ENCODE measurements at regions not wholly inside any gene's neighbourhood (a gene's known extent, or its start where the extent isn't known, plus 50 kb on each side); places are given as distances from the start of the nearest gene placed in this dataset.

GRCh38 chr5:125106881-125107280 lies 360.4 kb upstream of the ZNF608 start:
- DNase-seq: no peak

DNA sequence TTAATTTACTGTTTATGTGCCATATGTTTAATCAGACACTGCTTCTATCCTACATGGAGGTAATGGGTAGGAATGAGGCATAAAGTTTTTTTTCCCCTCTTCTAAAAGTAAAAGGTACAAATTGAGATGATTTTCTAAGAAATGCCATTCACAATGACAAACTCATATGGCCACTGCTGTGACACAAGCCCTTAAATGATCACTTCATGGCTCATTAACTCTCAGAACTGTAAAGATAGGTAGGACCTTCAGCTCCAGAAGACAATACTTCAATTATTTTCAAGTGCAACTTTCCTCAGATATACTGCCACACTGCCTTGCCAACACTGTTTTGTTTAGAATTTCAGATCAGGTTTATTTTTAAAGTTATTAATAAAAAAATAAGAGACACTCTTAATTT lies 362.9 kb upstream of the ZNF608 start:
- DNase-seq: no peak

- no peak for DNase-seq
Observed at GRCh38 chr5:125109816-125110215, 363.4 kb upstream of the ZNF608 start.

DNA sequence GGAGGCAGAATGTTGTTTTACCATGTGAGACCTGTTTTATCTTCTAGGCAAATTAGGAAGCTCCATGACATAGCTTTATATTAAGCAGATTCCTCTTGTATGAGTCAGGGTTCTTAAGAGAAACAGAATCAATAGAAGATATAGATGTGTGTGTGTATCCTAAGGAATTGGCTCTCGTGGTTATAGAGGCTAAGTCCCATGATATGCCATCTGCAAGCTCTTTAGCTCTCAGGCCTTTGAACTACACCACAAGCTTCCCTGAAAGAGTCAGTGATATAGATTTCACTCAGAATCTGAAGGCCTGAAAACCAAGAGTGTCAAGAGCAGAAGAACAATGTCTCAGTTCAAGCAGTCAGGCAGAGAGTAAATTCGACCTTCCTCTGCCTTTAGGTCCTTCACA lies 365.8 kb upstream of the ZNF608 start:
- peak; percentile 81 for DNase-seq

- DNase-seq: no peak
Observed at GRCh38 chr5:125113328-125113727, 366.9 kb upstream of the ZNF608 start.

- no peak for DNase-seq
Observed at GRCh38 chr5:125115195-125115525, 368.7 kb upstream of the ZNF608 start.

DNA sequence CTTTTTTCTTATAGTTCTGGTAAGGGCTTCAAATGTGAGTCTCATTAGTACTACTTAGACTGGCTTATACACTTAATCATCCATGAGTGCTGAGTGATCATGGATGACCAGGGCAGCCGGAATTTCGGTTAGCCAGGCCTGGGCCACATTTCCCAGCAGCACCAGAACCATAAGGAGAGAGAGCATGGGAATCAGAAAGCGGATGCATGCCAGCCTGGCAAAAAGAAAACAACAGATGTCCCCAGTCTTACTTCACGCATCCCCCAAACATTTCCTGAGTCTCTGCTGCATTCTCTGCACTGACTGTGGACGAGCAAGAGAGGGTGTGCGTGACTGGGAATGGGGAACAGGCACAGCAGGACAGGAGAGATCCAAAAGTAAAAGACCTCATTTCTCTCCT lies 371.1 kb upstream of the ZNF608 start:
- peak; percentile 79 for DNase-seq

- DNase-seq: no peak
Observed at GRCh38 chr5:125120012-125120411, 373.6 kb upstream of the ZNF608 start.

GRCh38 chr5:125125031-125125823 lies 378.8 kb upstream of the ZNF608 start:
- DNase-seq: peak; percentile 61

DNA sequence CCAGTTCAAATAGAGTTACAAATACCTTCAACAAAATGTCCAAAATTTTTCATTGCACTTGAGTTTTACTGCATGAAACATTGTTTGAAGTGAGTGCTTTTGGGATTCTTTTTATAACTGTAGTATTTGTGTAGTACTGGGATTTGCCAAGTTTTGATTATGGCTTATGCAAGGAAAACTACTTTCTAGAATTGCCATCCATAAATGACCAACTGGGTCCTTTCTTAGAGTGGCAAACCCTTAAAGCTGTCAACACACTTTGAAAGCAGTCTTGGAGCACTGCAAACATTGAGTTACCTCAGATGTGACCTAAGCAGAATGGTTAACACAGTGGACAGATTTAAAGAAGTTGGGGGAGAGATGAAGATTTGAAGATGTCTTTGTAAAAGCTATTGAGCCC lies 379.6 kb upstream of the ZNF608 start:
- DNase-seq: no peak

DNA sequence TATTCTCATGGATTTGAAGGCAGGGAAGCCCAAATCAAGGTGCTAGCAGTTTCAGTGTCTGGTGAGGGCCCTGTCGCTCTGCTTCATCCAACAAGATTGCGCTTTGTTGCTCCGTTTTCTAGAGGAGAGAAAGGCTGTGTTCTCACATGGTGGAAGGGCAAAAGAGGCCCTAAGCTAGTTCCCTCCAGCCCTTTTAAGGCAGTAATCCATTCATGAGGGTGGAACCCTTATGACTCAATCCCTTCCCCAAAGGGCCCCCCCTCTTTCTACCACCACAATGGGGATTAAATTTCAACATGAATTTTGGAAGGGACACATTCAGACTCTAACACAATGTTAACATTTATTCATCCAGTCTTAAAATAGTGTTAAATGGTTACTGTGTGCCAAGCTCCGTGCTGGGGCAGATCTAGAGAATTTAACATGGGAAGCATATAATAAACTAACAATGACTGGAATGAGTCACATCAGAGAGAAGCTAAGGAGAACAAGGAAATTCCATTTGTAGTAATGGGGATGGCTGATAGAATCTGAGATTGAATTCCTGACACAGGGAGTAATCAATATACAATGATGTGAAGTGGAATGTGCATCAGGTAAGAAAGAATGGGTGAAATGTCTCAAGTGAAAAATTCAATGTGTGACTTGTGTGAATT lies 382.8 kb upstream of the ZNF608 start:
- DNase-seq: peak; percentile 25

GRCh38 chr5:125130591-125130990 lies 384.2 kb upstream of the ZNF608 start:
- peak; percentile 34 for DNase-seq

- peak; percentile 90 for DNase-seq
Observed at GRCh38 chr5:125134216-125135081, 388.0 kb upstream of the ZNF608 start.

GRCh38 chr5:125137535-125137934 lies 391.1 kb upstream of the ZNF608 start:
- no peak for DNase-seq

DNA sequence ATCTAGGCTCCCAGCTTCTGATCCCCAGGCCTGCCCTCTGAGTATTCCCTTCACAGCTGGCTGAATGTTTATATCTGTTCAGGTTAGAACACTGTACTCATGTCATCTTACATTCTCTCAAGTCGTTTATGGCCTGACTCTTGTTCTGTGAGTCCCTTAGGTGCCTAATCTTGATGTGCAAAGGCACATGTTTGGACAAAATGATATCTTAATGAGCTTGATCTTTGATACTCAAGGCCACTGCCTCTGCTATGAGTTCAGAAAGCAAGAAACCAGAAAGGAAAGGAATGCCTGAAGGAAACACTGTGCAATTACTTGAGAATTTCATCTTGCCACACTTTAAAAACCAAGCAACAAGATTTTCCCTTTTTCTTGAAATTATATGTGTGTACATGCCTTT lies 391.8 kb upstream of the ZNF608 start:
- no peak for DNase-seq

- DNase-seq: no peak
Observed at GRCh38 chr5:125139590-125139989, 393.2 kb upstream of the ZNF608 start.

GRCh38 chr5:125140220-125140619 lies 393.8 kb upstream of the ZNF608 start:
- DNase-seq: no peak

GRCh38 chr5:125140855-125141254 lies 394.4 kb upstream of the ZNF608 start:
- peak; percentile 69 for DNase-seq

DNA sequence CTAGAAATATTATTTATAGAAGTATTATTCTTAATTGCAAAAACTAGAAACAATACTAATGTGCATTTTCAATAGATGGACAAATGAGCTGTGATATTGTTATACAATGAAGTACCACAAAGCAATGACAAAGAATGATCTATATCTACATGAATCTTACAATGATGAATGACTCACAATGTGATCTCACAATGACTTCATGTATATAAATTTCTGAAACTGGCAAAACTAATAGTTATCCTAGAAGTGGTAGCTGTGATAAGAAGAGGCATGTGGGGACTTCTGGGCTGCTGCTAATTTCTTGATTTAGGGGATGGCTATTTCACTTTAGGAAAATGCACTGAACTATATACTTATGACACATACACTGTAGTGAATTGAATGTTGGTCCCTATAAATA lies 396.0 kb upstream of the ZNF608 start:
- DNase-seq: no peak

GRCh38 chr5:125143011-125143410 lies 396.6 kb upstream of the ZNF608 start:
- peak; percentile 30 for DNase-seq

GRCh38 chr5:125148076-125148475 lies 401.6 kb upstream of the ZNF608 start:
- DNase-seq: no peak

- peak; percentile 75 for DNase-seq
Observed at GRCh38 chr5:125148706-125149105, 402.3 kb upstream of the ZNF608 start.

GRCh38 chr5:125149110-125149509 lies 402.7 kb upstream of the ZNF608 start:
- no peak for DNase-seq

- DNase-seq: peak; percentile 92
Observed at GRCh38 chr5:125149527-125149926, 403.1 kb upstream of the ZNF608 start.

Data from fibroblast of upper back skin (primary cell).